Hepatocyte (in vitro differentiated cells): ENCODE measurements at regions not wholly inside any gene's neighbourhood (a gene's known extent, or its start where the extent isn't known, plus 50 kb on each side); places are given as distances from the start of the nearest gene placed in this dataset.

Experiments
- CTCF ChIP-seq: fragments of 200-600 bp; sonication (generic); IDR thresholded peaks from 2 replicates; pipeline ENCODE4 v1.5.1; 2016; ENCODE audit warnings: antibody characterized with exemption, mild to moderate bottlenecking; ENCODE audit not compliant: poor library complexity
- EZH2 ChIP-seq: fragments of 200-600 bp; sonication (generic); IDR thresholded peaks from 2 replicates; pipeline ENCODE4 v1.6.1; 2016; ENCODE audit warnings: antibody characterized with exemption, mild to moderate bottlenecking, borderline replicate concordance

GRCh38 chr1:232439011-232439410 lies 190.9 kb downstream of the SIPA1L2 start:
- TF ChIP-seq CTCF (no peak), EZH2 (no peak)
